ENCODE measurements at regions not wholly inside any gene's neighbourhood (a gene's known extent, or its start where the extent isn't known, plus 50 kb on each side); places are given as distances from the start of the nearest gene placed in this dataset.

- TF ChIP-seq FOXA2 (IDR thresholded peaks at IDR 0.05), result no peak
- no peak for TF ChIP-seq CTCF (IDR thresholded peaks at IDR 0.05; ENCODE audit: low read depth, low read length, missing input control)
- TF ChIP-seq, protein P1, sequence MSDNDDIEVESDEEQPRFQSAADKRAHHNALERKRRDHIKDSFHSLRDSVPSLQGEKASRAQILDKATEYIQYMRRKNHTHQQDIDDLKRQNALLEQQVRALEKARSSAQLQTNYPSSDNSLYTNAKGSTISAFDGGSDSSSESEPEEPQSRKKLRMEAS (IDR thresholded peaks at IDR 0.05), result no peak
- no peak for TF ChIP-seq EGR1 (IDR thresholded peaks at IDR 0.05; ENCODE audit: low read depth in 2 of 2)
- TF ChIP-seq TAF1 (conservative IDR thresholded peaks at IDR 0.05), result no peak
- TF ChIP-seq JUND (IDR thresholded peaks at IDR 0.05), result no peak
- no peak for TF ChIP-seq ZBTB33 (IDR thresholded peaks at IDR 0.05)
- TF ChIP-seq, protein P2, sequence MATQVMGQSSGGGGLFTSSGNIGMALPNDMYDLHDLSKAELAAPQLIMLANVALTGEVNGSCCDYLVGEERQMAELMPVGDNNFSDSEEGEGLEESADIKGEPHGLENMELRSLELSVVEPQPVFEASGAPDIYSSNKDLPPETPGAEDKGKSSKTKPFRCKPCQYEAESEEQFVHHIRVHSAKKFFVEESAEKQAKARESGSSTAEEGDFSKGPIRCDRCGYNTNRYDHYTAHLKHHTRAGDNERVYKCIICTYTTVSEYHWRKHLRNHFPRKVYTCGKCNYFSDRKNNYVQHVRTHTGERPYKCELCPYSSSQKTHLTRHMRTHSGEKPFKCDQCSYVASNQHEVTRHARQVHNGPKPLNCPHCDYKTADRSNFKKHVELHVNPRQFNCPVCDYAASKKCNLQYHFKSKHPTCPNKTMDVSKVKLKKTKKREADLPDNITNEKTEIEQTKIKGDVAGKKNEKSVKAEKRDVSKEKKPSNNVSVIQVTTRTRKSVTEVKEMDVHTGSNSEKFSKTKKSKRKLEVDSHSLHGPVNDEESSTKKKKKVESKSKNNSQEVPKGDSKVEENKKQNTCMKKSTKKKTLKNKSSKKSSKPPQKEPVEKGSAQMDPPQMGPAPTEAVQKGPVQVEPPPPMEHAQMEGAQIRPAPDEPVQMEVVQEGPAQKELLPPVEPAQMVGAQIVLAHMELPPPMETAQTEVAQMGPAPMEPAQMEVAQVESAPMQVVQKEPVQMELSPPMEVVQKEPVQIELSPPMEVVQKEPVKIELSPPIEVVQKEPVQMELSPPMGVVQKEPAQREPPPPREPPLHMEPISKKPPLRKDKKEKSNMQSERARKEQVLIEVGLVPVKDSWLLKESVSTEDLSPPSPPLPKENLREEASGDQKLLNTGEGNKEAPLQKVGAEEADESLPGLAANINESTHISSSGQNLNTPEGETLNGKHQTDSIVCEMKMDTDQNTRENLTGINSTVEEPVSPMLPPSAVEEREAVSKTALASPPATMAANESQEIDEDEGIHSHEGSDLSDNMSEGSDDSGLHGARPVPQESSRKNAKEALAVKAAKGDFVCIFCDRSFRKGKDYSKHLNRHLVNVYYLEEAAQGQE (IDR thresholded peaks at IDR 0.05), result no peak
- TF ChIP-seq RAD21 (IDR thresholded peaks at IDR 0.05), result no peak
- TF ChIP-seq YY1 (IDR thresholded peaks at IDR 0.05), result no peak
- TF ChIP-seq SP1 (IDR thresholded peaks at IDR 0.05), result no peak
- TF ChIP-seq ATF3 (IDR thresholded peaks at IDR 0.05), result no peak
Measured at GRCh38 chr2:126238251-126238650, 417.7 kb upstream of the GYPC start.
